Fibroblast of villous mesenchyme (primary cell): ENCODE measurements at regions not wholly inside any gene's neighbourhood (a gene's known extent, or its start where the extent isn't known, plus 50 kb on each side); places are given as distances from the start of the nearest gene placed in this dataset.

ENCODE experiments used
- DNase-seq: peaks from one replicate; pipeline ENCODE4 v3.0.0-alpha.2; 2010; ENCODE audit warnings: low read depth
- H3K4me3 ChIP-seq: 2 replicates; pipeline ENCODE4 v1.5.1; 2011; ENCODE audit warnings: low read depth, mild to moderate bottlenecking, low read length
- CTCF ChIP-seq: IDR thresholded peaks from 2 replicates; pipeline ENCODE4 v1.5.1; 2012; ENCODE audit warnings: low read depth, mild to moderate bottlenecking, low read length; ENCODE audit not compliant: insufficient read depth

- H3K4me3 ChIP-seq, result no peak overlapping the region
- TF ChIP-seq CTCF, result no peak
These were observed 208.8 kb upstream of the IGF1R start for GRCh38 chr15:98439523-98439942.

GRCh38 chr15:98440917-98441316 lies 207.4 kb upstream of the IGF1R start:
- DNase-seq, result no peak
- no peak overlapping the region for H3K4me3 ChIP-seq
- no peak for TF ChIP-seq CTCF

More at GRCh38 chr15:98439523-98439942, 208.8 kb upstream of the IGF1R start:
- DNase-seq, result no peak

GRCh38 chr15:98441599-98441998 lies 206.7 kb upstream of the IGF1R start:
- H3K4me3 ChIP-seq, result no peak overlapping the region
- TF ChIP-seq CTCF, result no peak
- DNase-seq, result no peak

- TF ChIP-seq CTCF, result peak; percentile 89
- peak; percentile 74 for DNase-seq
- no peak overlapping the region for H3K4me3 ChIP-seq
These were observed 205.9 kb upstream of the IGF1R start for GRCh38 chr15:98442379-98442833.

- no peak for TF ChIP-seq CTCF
- no peak overlapping the region for H3K4me3 ChIP-seq
- DNase-seq, result no peak
These were observed 205.4 kb upstream of the IGF1R start for GRCh38 chr15:98442901-98443300.

- no peak for TF ChIP-seq CTCF
- H3K4me3 ChIP-seq, result no peak overlapping the region
- no peak for DNase-seq
These were observed 204.8 kb upstream of the IGF1R start for GRCh38 chr15:98443526-98443925.

- no peak for DNase-seq
- no peak overlapping the region for H3K4me3 ChIP-seq
- no peak for TF ChIP-seq CTCF
These were observed 204.2 kb upstream of the IGF1R start for GRCh38 chr15:98444138-98444537.
